ENCODE measurements at regions not wholly inside any gene's neighbourhood (a gene's known extent, or its start where the extent isn't known, plus 50 kb on each side); places are given as distances from the start of the nearest gene placed in this dataset.

GRCh38 chr1:11350265-11350664 lies 77.3 kb downstream of the UBIAD1 start:
- TF ChIP-seq CTCF (IDR thresholded peaks at IDR 0.05; ENCODE audit: low read length) (no peak), EZH2 (IDR thresholded peaks at IDR 0.05; ENCODE audit: borderline replicate concordance, low read length) (no peak)

All from OCI-LY1 (cell line).